IPS DF 6.9 (cell line): ENCODE measurements at regions not wholly inside any gene's neighbourhood (a gene's known extent, or its start where the extent isn't known, plus 50 kb on each side); places are given as distances from the start of the nearest gene placed in this dataset.

Source experiments
- DNase-seq: peaks from one replicate; pipeline ENCODE4 v3.0.0-alpha.2; 2013; ENCODE audit warnings: low read depth, low spot score
- H3K27ac ChIP-seq: one replicate; pipeline ENCODE4 v1.5.1; 2013; ENCODE audit warnings: low read length, control low read depth
- H3K27me3 ChIP-seq: 2 replicates; pipeline ENCODE4 v1.6.1; 2013; ENCODE audit warnings: mild to moderate bottlenecking, low read length; ENCODE audit not compliant: control insufficient read depth, insufficient read depth
- H3K36me3 ChIP-seq: 2 replicates; pipeline ENCODE4 v1.6.1; 2013; ENCODE audit warnings: low read length; ENCODE audit not compliant: control insufficient read depth, insufficient read depth
- H3K4me1 ChIP-seq: 2 replicates; pipeline ENCODE4 v1.6.1; 2013; ENCODE audit warnings: low read length; ENCODE audit not compliant: control insufficient read depth, insufficient read depth
- H3K4me3 ChIP-seq: 2 replicates; pipeline ENCODE4 v1.5.1; 2013; ENCODE audit warnings: mild to moderate bottlenecking, low read length
- H3K9me3 ChIP-seq: 2 replicates; pipeline ENCODE4 v1.6.1; 2013; ENCODE audit warnings: low read length, inconsistent platforms; ENCODE audit not compliant: control insufficient read depth, insufficient read depth
- WGBS: extraction: QIAGEN DNeasy Blood & Tissue Kit; methylation state at CpG from one replicate; pipeline ENCODE4 v1.1.7; 2013; ENCODE audit warnings: mixed read lengths, missing lambda C conversion rate; ENCODE audit not compliant: insufficient read length, insufficient coverage; 5-methylcytosine and 5-hydroxymethylcytosine counted together

- Histone ChIP-seq H3K4me1 (no peaks in the 10 kb centered on the region; the same call in 1 of the 2 replicates), H3K4me3 (no peak overlapping the region), H3K9me3 (no peaks in the 10 kb centered on the region), H3K36me3 (no peaks in the 10 kb centered on the region), H3K27me3 (no peaks in the 10 kb centered on the region), H3K27ac (no peak overlapping the region)
- no peak for DNase-seq
- no CpG with 5 or more reads among the region's 6 CpGs for WGBS
These were observed 211.3 kb downstream of the GPD2 start for GRCh38 chr2:156647377-156648010.

- Histone ChIP-seq H3K27ac (no peak overlapping the region), H3K9me3 (no peaks in the 10 kb centered on the region), H3K4me3 (no peak overlapping the region), H3K36me3 (no peaks in the 10 kb centered on the region), H3K4me1 (no peaks in the 10 kb centered on the region; the same call in 1 of the 2 replicates), H3K27me3 (no peaks in the 10 kb centered on the region)
- no peak for DNase-seq
These were observed 212.3 kb downstream of the GPD2 start for GRCh38 chr2:156648522-156648921.

- Histone ChIP-seq H3K4me3 (no peak overlapping the region), H3K36me3 (no peaks in the 10 kb centered on the region), H3K9me3 (no peaks in the 10 kb centered on the region), H3K4me1 (no peaks in the 10 kb centered on the region; the same call in 1 of the 2 replicates), H3K27ac (no peak overlapping the region), H3K27me3 (no peaks in the 10 kb centered on the region)
- WGBS: no CpG with 5 or more reads among the region's 1 CpG
- DNase-seq: no peak
These were observed 213.4 kb downstream of the GPD2 start for GRCh38 chr2:156649596-156649995.

- DNase-seq: no peak
- Histone ChIP-seq H3K4me1 (no peaks in the 10 kb centered on the region; the same call in 1 of the 2 replicates), H3K27me3 (no peaks in the 10 kb centered on the region), H3K4me3 (no peak overlapping the region), H3K36me3 (no peaks in the 10 kb centered on the region), H3K27ac (no peak overlapping the region), H3K9me3 (no peaks in the 10 kb centered on the region)
These were observed 216.5 kb downstream of the GPD2 start for GRCh38 chr2:156652691-156653090.

GRCh38 chr2:156653675-156654074 lies 217.5 kb downstream of the GPD2 start:
- H3K9me3 ChIP-seq: no peaks in the 10 kb centered on the region
- no peaks in the 10 kb centered on the region for H3K27me3 ChIP-seq
- DNase-seq: no peak
- H3K4me1 ChIP-seq: no peaks in the 10 kb centered on the region; the same call in 1 of the 2 replicates
- no peaks in the 10 kb centered on the region for H3K36me3 ChIP-seq
- H3K27ac ChIP-seq: no peak overlapping the region
- H3K4me3 ChIP-seq: no peak overlapping the region

GRCh38 chr2:156657809-156658208 lies 221.6 kb downstream of the GPD2 start:
- H3K27ac ChIP-seq: no peak overlapping the region
- WGBS: no CpG with 5 or more reads among the region's 2 CpGs
- no peak for DNase-seq
- H3K4me1 ChIP-seq: no peaks in the 10 kb centered on the region
- H3K9me3 ChIP-seq: no peaks in the 10 kb centered on the region
- no peak overlapping the region for H3K4me3 ChIP-seq
- H3K27me3 ChIP-seq: no peaks in the 10 kb centered on the region
- no peaks in the 10 kb centered on the region for H3K36me3 ChIP-seq

GRCh38 chr2:156659694-156660093 lies 223.5 kb downstream of the GPD2 start:
- Histone ChIP-seq H3K36me3 (no peaks in the 10 kb centered on the region), H3K27me3 (no peaks in the 10 kb centered on the region), H3K9me3 (no peaks in the 10 kb centered on the region), H3K4me1 (no peaks in the 10 kb centered on the region), H3K4me3 (no peak overlapping the region), H3K27ac (no peak overlapping the region)
- no peak for DNase-seq
- WGBS: no CpG with 5 or more reads among the region's 3 CpGs

- WGBS: no CpG with 5 or more reads among the region's 1 CpG
- Histone ChIP-seq H3K36me3 (no peaks in the 10 kb centered on the region), H3K4me1 (no peaks in the 10 kb centered on the region), H3K27ac (no peak overlapping the region), H3K4me3 (no peak overlapping the region), H3K9me3 (no peaks in the 10 kb centered on the region), H3K27me3 (no peaks in the 10 kb centered on the region)
- DNase-seq: no peak
These were observed 227.7 kb downstream of the GPD2 start for GRCh38 chr2:156663757-156664409.

- no CpG with 5 or more reads among the region's 4 CpGs for WGBS
- H3K36me3 ChIP-seq: no peaks in the 10 kb centered on the region
- no peaks in the 10 kb centered on the region for H3K4me1 ChIP-seq
- no peak overlapping the region for H3K4me3 ChIP-seq
- no peaks in the 10 kb centered on the region for H3K9me3 ChIP-seq
- H3K27me3 ChIP-seq: no peaks in the 10 kb centered on the region
- DNase-seq: no peak
- H3K27ac ChIP-seq: no peak overlapping the region
These were observed 230.1 kb downstream of the GPD2 start for GRCh38 chr2:156666130-156666785.

GRCh38 chr2:156670104-156670503 lies 233.9 kb downstream of the GPD2 start:
- Histone ChIP-seq H3K36me3 (no peaks in the 10 kb centered on the region), H3K4me1 (no peaks in the 10 kb centered on the region), H3K9me3 (no peaks in the 10 kb centered on the region), H3K27me3 (no peaks in the 10 kb centered on the region), H3K4me3 (no peak overlapping the region), H3K27ac (no peak overlapping the region)
- WGBS: 100% methylated on average over 2 of the region's 2 CpGs
- DNase-seq: no peak
